ENCODE measurements at regions not wholly inside any gene's neighbourhood (a gene's known extent, or its start where the extent isn't known, plus 50 kb on each side); places are given as distances from the start of the nearest gene placed in this dataset.
"Not testable (repeated sequence)": the region's sequence is repeated elsewhere in the genome, so short reads cannot be mapped to it uniquely, and the experiment has no call there.

- no peak for DNase-seq
These were observed 167.1 kb downstream of the LYPLAL1 start for GRCh38 chr1:219340796-219341195.

DNA sequence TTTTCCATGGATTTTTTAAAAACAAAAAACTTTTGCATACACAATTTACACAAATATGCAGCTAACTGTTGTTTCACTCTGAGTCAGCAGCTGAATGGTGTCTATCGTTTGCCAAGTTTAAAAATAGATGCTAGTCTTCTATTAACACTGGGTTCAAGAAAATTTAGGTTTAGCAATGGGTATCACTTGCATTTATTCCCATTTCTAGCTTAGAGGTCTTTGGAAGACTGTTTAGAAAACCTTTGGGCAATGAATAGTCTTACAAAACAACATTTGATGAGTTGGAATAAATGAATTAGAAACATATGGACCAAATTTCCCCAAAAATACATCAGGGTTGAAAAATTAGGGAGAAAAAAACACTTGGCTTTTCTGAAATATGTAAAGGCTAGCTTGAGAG, 165.8 kb downstream of the LYPLAL1 start:
- no peak for DNase-seq

DNA sequence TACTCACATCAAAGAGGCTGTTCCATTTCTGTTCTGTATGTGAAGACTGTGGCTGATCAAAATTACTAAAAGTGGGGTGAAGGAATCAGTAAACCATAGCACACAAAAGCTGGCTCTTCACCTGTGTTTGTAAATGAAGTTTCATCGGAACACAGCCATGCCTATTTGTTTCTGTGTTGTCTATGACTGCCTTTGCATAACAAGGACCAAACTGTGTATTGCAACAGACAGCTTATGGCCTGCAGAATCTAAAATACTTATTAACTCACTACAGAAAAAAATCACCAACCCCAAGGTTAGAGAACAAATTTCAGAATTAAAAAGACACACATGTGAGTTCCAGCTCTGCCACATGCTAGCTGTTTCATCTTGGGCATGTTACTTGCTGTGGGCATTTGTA, 163.9 kb downstream of the LYPLAL1 start:
- no peak for DNase-seq

- no peak for DNase-seq
These were observed 159.9 kb downstream of the LYPLAL1 start for GRCh38 chr1:219333626-219334025.

GRCh38 chr1:219331424-219331823, 157.7 kb downstream of the LYPLAL1 start:
- DNase-seq = no peak

DNA sequence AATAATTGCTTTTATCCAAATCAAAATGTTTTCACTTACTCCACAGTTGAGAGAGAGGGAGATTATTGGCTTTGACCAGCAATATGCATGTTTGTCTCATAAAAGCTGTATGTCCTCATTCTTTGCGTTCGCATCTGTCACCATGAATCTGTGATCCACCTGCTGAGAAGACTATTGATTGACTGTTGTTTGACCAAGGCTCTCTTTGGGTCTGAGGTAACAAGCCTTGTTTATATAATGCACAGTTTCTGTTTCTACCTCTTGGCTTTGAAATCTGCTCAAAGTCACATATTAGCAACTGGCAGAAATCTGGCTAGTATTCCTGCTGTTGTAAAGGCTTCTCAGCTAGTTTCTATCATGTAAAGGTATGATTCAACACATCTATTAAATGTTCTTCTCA, 157.0 kb downstream of the LYPLAL1 start:
- no peak for DNase-seq

DNA sequence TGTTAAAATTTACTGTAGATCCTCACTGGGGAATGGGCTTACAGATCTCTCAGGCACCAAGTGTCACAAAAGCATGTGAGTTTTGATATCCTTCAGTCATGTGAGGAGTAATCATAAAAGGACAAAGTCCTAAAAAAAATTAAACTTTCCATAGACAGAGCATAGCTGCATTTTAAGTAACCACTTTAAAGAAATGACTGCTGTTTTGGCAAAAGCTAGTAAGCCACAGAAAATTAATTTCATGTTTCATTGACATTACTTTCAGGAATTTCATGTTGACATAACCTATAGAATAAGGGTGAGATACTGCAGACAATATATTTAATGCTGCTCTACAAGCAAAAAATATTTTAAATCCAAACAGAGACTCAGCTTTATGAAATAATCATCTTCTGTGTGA, 156.3 kb downstream of the LYPLAL1 start:
- DNase-seq = no peak

GRCh38 chr1:219329578-219329977, 155.9 kb downstream of the LYPLAL1 start:
- DNase-seq = no peak

GRCh38 chr1:219326843-219327242, 153.2 kb downstream of the LYPLAL1 start:
- no peak for DNase-seq

GRCh38 chr1:219325368-219325742, 151.7 kb downstream of the LYPLAL1 start:
- DNase-seq = no peak

GRCh38 chr1:219324629-219325367, 151.1 kb downstream of the LYPLAL1 start:
- no peak for DNase-seq

- DNase-seq = no peak
These were observed 150.5 kb downstream of the LYPLAL1 start for GRCh38 chr1:219324171-219324570.

- DNase-seq = no peak
These were observed 149.7 kb downstream of the LYPLAL1 start for GRCh38 chr1:219323426-219323825.

- no peak for DNase-seq
These were observed 149.1 kb downstream of the LYPLAL1 start for GRCh38 chr1:219322766-219323165.

DNA sequence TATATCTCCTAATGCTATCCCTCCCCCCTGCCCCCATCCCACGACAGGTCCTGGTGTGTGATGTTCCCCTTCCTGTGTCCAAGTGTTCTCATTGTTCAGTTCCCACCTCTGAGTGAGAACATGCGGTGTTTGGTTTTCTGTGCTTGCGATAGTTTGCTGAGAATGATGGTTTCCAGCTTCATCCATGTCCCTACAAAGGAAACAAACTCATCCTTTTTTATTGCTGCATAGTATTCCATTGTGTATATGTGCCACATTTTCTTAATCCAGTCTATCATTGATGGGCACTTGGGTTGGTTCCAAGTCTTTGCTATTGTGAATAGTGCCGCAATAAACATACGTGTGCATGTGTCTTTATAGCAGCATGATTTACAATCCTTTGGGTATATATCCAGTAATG, 146.9 kb downstream of the LYPLAL1 start:
- not testable (repeated sequence) for DNase-seq

- no peak for DNase-seq
These were observed 145.1 kb downstream of the LYPLAL1 start for GRCh38 chr1:219318826-219319225.

- DNase-seq = no peak
These were observed 144.2 kb downstream of the LYPLAL1 start for GRCh38 chr1:219317762-219318353.

- DNase-seq = no peak
These were observed 142.4 kb downstream of the LYPLAL1 start for GRCh38 chr1:219316066-219316465.

DNA sequence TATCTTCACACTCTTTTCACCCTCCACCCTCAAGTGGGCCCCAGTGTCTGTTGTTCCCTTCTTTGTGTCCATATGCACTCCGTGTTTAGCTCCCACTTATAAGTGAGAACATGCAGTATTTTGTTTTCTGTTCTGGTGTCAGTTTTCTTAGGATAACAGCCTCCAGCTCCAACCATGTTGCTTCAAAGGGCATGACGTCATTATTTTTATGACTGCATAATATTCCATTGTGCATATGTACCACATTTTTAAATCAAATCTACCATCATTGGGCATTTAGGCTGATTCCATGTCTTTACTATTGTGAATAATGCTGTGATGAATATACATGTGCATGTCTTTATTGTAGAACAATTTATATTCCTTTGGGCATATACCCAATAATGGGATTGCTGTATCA, 140.3 kb downstream of the LYPLAL1 start:
- no peak for DNase-seq

DNA sequence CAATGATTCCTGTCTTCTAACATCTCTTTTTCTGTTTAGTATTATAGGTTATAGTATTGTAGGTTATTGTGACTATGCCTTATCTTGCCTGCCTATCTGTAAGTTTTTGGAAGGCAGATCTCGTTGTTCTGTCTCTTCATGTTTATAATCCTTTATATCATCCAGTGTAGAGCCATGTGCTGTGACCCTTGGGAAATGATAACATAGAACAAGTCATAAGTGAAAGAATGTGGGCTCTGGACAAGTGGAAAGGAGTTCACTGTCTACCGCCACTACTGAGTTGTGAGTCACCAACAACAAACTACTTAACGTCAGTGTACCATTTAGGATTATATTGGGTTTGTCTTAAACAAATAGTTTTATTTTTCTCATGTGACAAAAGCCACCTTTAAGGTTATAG, 139.3 kb downstream of the LYPLAL1 start:
- no peak for DNase-seq

GRCh38 chr1:219310181-219310728, 136.6 kb downstream of the LYPLAL1 start:
- no peak for DNase-seq

DNA sequence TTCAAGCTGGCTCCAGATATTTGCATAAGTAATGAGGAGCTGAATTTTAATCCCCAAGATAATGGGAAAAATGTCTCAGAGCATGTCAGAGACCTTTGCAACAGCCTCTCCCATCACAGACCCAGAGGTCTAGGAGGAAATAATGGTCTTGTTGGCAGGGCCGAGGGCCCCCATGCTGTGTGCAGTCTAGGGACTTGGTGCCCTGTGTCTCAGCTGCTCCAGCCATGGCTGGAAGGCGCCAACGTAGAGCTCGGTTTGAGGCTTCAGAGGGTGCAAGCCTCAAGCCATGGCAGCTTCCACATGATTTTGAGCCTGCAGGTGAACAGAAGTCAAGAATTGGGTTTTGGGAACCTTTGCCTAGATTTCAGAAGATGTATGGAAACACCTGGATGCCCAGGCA, 134.7 kb downstream of the LYPLAL1 start:
- DNase-seq = no peak

- DNase-seq = no peak
These were observed 130.8 kb downstream of the LYPLAL1 start for GRCh38 chr1:219304227-219305226.

Data from NCI-H1930 (cell line).